IPS-NIHi11 (cell line): ENCODE measurements at regions not wholly inside any gene's neighbourhood (a gene's known extent, or its start where the extent isn't known, plus 50 kb on each side); places are given as distances from the start of the nearest gene placed in this dataset.
"Not testable (repeated sequence)": the region's sequence is repeated elsewhere in the genome, so short reads cannot be mapped to it uniquely, and the experiment has no call there.

ENCODE experiments used
- DNase-seq: peaks from one replicate; pipeline ENCODE4 v3.0.0; 2012; ENCODE audit warnings: mixed read lengths, low spot score

GRCh38 chr16:56013962-56014552, 138.9 kb upstream of the CES5A start:
- DNase-seq = peak; percentile 83

DNA sequence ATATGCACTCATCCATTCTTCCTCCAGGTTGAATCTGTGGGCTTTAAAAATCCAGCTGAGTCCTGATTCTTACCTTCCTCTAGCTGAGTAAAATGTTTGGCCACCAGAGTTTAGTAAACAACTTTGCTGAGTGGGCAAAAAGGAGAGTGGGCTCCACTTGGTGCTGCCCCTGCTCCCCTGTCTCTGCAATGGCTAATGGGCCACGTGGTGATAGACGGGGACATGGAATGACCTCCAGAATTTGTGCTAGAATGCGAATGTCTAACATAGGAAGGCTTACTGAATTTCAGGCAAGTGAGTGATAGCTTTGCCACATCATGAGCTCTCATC, 137.3 kb upstream of the CES5A start:
- no peak for DNase-seq

DNA sequence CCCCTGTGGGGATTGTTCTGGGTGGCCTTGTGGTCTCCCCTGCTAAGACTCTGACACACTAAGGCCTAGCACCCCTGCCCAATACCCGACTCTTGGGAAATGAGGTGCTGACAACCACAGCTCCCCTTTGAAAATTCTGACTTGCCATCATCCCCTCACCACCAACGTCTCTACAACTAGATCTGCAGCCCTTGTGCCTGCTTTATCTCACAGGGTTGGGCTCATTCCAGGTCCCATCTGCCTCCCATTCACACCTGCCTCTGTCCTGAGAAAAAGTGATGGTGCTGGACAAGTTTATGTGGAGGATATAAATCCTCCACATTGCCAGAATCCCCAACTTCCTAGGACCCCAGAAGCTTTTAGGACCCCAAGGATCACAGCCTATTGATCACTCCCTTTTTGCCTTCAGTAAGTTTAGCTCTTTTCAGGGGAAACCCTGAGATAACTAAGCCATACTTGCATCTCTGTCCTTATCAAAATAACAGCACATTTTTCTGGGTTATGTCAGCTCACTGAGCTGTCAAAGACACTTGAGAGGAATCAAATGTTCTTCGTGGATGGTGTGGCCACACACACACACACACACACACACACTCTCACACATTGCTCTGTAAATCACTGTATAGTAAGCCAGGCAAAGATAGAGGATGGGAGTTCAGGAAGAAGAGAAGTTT, 136.8 kb upstream of the CES5A start:
- no peak for DNase-seq

- no peak for DNase-seq
Measured at GRCh38 chr16:56005958-56006357, 130.8 kb upstream of the CES5A start.

GRCh38 chr16:55999683-56000082, 124.5 kb upstream of the CES5A start:
- DNase-seq = no peak

DNA sequence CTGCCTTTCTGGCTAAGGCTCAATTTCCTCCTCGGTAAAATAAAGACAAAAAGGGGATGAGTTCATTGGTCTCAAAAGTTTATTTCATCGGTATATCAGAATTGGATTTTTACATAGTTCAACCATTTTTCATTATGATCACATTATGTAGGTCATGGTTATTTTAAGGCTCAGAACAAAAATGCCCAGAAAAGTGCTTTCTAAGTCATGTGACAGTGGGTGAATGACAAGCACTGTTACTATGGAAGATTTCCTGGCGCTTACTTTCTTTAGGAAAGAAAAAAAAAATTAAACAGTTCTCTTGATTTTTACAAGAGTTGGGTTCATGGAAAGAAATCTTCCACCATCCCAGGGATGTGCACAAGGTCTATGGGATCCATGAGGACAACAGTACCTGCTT, 117.9 kb upstream of the CES5A start:
- no peak for DNase-seq

DNA sequence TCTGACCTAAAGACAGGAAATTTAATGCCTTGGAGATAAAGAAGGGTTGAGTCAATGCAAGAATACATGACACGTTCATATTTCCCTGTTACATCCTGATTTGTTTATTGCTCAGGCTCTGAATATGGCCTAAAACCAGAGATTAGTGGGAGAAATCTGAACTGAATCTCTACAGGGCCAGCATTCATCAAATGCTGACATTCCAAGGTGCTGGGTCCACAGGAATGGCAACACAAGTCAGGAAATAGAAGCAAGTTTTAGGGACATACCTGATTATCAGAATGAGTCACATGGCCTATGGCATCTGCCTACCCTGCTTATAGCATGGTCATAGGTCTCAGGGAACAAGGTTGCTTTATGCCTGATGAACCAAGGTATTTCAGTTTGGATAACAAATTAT, 117.4 kb upstream of the CES5A start:
- DNase-seq = no peak

DNA sequence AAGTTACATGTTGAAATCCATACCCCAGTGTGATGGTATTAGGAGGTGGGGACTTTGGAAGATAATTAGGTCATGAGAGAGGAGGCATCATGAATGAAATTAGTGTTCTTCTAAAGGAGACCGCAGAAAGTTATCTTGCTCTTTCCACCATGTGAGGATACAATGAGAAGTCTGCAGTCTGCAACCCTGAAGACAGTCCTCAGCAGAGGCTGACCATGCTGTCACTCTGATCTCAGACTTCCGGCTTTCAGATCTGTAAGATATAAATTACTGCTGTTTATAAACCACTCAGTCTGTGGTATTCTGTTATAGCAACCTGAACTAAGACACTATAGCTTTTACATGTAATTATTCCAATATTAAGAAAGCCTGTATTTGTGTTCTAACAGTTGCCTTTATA, 116.7 kb upstream of the CES5A start:
- no peak for DNase-seq

GRCh38 chr16:55989569-55989907, 114.4 kb upstream of the CES5A start:
- no peak for DNase-seq

DNA sequence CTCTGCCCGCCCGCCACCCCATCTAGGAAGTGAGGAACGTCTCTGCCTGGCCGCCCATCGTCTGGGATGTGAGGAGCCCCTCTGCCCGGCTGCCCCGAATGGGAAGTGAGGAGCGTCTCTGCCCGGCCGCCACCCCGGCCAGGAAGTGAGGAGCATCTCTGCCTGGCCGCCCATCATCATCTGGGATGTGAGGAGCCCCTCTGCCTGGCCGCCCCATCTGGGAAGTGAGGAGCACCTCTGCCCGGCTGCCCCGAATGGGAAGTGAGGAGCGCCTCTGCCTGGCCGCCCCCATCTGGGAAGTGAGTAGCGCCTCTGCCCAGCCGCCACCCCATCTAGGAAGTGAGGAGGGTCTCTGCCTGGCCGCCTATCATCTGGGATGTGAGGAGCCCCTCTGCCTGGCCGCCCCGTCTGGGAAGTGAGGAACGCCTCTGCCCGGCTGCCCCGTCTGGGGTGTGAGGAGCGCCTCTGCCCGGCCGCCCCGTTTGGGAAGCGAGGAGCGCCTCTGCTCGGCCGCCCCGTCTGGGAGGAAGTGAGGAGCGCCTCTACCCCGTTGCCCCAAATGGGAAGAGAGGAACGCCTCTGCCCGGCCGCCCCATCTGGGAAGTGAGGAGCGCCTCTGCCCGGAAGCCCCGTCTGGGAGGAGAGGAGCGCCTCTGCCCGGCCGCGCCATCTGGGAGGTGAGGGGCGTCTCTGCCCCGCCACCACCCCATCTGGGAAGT, 113.8 kb upstream of the CES5A start:
- DNase-seq = not testable (repeated sequence)

- no peak for DNase-seq
Measured at GRCh38 chr16:55988013-55988412, 112.8 kb upstream of the CES5A start.

GRCh38 chr16:55982597-55982996, 107.4 kb upstream of the CES5A start:
- DNase-seq = no peak

GRCh38 chr16:55981557-55981956, 106.4 kb upstream of the CES5A start:
- DNase-seq = no peak

GRCh38 chr16:55976815-55977214, 101.6 kb upstream of the CES5A start:
- no peak for DNase-seq

GRCh38 chr16:55971447-55971846, 96.3 kb upstream of the CES5A start:
- no peak for DNase-seq

DNA sequence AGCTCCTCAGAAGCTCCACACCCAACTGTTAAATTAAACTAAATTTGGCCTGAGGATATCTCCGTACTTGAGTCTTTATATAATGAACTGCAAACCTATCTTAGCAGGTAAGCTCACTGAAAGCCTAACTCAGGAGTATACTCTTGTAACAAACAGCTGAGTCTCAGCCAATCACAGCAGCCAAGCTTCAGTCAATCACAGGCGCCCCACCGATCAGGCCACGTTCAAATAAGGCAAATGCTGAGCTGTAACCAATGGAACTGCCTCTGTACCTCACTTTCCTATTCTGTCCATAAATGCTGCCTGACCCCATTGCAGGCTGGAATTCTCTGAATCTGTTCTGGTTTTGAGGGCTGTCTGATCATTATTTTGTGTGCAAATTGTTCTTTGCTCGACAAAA, 93.0 kb upstream of the CES5A start:
- no peak for DNase-seq

DNA sequence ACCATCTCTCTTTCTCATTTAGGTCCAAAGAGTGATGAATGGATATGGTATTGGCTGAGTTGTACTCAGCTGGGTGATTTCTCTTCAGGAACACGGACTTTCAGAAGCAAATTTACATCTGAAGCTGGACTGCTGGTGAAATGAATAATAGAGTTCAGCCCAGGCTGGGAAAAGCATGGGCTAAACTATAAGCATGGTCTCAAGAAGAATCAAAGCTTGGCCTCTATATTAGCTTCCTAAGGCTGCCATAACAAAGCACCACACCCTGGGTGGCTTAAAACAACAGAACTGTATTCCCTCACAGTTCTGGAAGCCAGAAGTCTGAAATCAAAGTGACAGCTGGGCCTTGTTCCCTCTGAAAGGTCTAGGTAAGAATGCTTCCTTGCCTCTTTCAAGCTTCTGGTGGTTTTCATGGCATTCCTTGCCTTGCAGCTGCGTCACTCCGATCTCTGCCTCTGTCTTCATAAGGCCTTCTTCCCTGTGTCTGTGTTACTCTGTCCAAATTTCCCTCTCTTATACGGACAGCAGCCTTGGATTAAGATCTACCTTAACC, 89.8 kb upstream of the CES5A start:
- no peak for DNase-seq

GRCh38 chr16:55955845-55956244, 80.7 kb upstream of the CES5A start:
- DNase-seq = no peak

GRCh38 chr16:55955424-55955823, 80.3 kb upstream of the CES5A start:
- DNase-seq = no peak

DNA sequence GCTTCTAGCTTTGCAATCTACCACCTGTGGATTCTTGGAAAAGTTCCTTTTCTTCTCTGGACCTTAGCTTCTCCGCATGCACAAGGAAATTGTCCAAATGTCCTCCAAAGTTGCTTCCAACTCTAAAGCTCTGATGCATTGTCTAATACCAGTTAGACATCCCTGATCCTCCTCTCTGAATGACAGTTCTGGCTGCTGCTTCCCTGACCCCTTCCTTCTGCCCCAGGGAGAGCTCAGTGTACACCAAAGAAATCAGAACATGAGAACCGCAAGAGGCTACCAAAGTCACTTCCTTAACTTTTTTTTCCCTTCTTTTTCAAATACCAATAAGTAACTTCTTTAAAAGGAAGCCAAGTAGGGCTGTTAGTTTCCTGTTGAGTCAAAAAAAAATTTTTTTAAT, 79.7 kb upstream of the CES5A start:
- DNase-seq = no peak

DNA sequence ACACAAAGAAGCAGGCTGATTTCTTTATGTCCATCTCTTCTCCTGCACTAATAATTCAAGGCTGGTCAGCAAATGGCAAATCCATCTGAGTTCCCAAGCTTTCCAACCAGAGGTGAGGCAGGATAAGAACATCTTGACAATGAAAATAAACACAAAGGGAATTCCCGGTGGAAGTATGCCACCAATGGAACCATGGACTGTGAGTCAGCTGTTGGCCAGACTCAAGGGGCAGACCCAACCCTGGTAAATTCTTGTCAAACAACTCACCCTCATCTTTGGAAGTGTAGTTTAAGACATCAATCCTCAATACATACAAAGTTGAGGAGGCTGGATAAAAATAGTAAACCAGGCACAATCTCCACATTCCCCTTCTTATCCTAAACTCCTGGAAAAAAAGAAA, 74.3 kb upstream of the CES5A start:
- no peak for DNase-seq

GRCh38 chr16:55948230-55948629, 73.1 kb upstream of the CES5A start:
- DNase-seq = no peak

DNA sequence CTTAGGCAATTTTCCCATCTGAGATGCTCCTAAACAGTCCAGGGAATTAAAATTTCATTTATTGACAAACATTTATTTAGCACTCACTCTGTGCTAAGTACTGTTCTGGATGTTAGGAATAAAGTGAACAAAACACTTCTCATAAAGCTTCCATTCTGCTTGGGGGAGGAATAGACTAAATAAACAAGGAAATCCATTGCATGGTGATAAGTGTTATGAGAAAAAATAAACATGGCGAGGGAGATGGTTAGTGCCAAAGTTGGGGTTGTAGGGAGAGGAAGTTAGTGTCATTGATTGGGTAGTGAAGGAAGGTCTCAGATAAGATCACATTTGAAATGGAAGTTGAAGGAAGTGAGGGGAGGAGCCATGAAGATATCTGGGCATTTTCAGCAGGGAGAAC, 72.2 kb upstream of the CES5A start:
- DNase-seq = no peak

GRCh38 chr16:55944377-55944802, 69.2 kb upstream of the CES5A start:
- DNase-seq = peak; percentile 80
